Mesendoderm (in vitro differentiated cells): ENCODE measurements at regions not wholly inside any gene's neighbourhood (a gene's known extent, or its start where the extent isn't known, plus 50 kb on each side); places are given as distances from the start of the nearest gene placed in this dataset. TPM values are rescaled to one million over a fixed set of nuclear protein-coding genes. Genes with fewer than 3 reads are reported as not detected.
A peak's percentile ranks its signal among the peaks of the same experiment; 100 is the strongest.

Experiments used
- DNase-seq: peaks from one replicate; pipeline ENCODE4 v3.0.0; 2013
- H2AK5ac ChIP-seq: 2 replicates; pipeline ENCODE4 v1.6.1; 2013; ENCODE audit warnings: low read length, inconsistent platforms
- H2BK120ac ChIP-seq: 2 replicates; pipeline ENCODE4 v1.6.1; 2013; ENCODE audit warnings: low read depth, mild to moderate bottlenecking, low read length, moderate library complexity, mixed read lengths
- H2BK15ac ChIP-seq: replicated peaks from 2 replicates; pipeline ENCODE4 v1.6.1; 2013; ENCODE audit warnings: low read depth, mild to moderate bottlenecking, moderate library complexity
- H2BK5ac ChIP-seq: 2 replicates; pipeline ENCODE4 v1.6.1; 2013; ENCODE audit warnings: low read length, inconsistent platforms
- H3K18ac ChIP-seq: 2 replicates; pipeline ENCODE4 v1.6.1; 2013; ENCODE audit warnings: mild to moderate bottlenecking, low read length, mixed read lengths
- H3K23ac ChIP-seq: one replicate; pipeline ENCODE4 v1.6.1; 2013; ENCODE audit warnings: low read length
- H3K27ac ChIP-seq: 2 replicates; pipeline ENCODE4 v1.5.1; 2013; ENCODE audit warnings: low read depth, mild to moderate bottlenecking, inconsistent platforms, low read length, moderate library complexity
- H3K27me3 ChIP-seq: 2 replicates; pipeline ENCODE4 v1.6.1; 2013; ENCODE audit warnings: low read length, control low read depth, mild to moderate bottlenecking, inconsistent platforms; ENCODE audit not compliant: insufficient read depth, poor library complexity
- H3K36me3 ChIP-seq: 2 replicates; pipeline ENCODE4 v1.6.1; 2013; ENCODE audit warnings: low read length, inconsistent platforms; ENCODE audit not compliant: control insufficient read depth, insufficient read depth
- H3K4ac ChIP-seq: one replicate; pipeline ENCODE4 v1.6.1; 2013; ENCODE audit warnings: low read depth, mild to moderate bottlenecking, low read length, moderate library complexity
- H3K4me1 ChIP-seq: 2 replicates; pipeline ENCODE4 v1.6.1; 2013; ENCODE audit warnings: low read depth, low read length, inconsistent platforms; ENCODE audit not compliant: control insufficient read depth
- H3K4me2 ChIP-seq: 2 replicates; pipeline ENCODE4 v1.6.1; 2013; ENCODE audit warnings: low read length
- H3K4me3 ChIP-seq: 2 replicates; pipeline ENCODE4 v1.5.1; 2013; ENCODE audit warnings: mild to moderate bottlenecking, low read length
- H3K56ac ChIP-seq: one replicate; pipeline ENCODE4 v1.6.1; 2013; ENCODE audit warnings: low read length
- H3K79me1 ChIP-seq: 2 replicates; pipeline ENCODE4 v1.6.1; 2013; ENCODE audit warnings: low read length, inconsistent platforms
- H3K79me2 ChIP-seq: 2 replicates; pipeline ENCODE4 v1.6.1; 2013; ENCODE audit warnings: mild to moderate bottlenecking, low read length; ENCODE audit not compliant: control insufficient read depth, insufficient read depth
- H3K9ac ChIP-seq: 2 replicates; pipeline ENCODE4 v1.6.1; 2013; ENCODE audit warnings: low read length, inconsistent platforms
- H4K5ac ChIP-seq: one replicate; pipeline ENCODE4 v1.6.1; 2013; ENCODE audit warnings: low read length
- H4K8ac ChIP-seq: one replicate; pipeline ENCODE4 v1.6.1; 2013; ENCODE audit warnings: low read depth, mild to moderate bottlenecking, control low read depth, low read length, moderate library complexity
- WGBS: extraction: QIAGEN DNeasy Blood & Tissue Kit; methylation state at CpG from one replicate; pipeline ENCODE4 v1.1.7; 2013; ENCODE audit warnings: low lambda C conversion rate, missing lambda C conversion rate; ENCODE audit not compliant: insufficient coverage; ENCODE audit errors: extremely low coverage; 5-methylcytosine and 5-hydroxymethylcytosine counted together
- small RNA-seq: library from polyadenylated mRNA; stranded (forward); fragments of <200 nt; extraction: miRNeasy Mini kit (QIAGEN cat#:217004); gene quantifications from one replicate; pipeline ENCODE3, GENCODE V24; 2013; ENCODE audit not compliant: insufficient read depth

DNA sequence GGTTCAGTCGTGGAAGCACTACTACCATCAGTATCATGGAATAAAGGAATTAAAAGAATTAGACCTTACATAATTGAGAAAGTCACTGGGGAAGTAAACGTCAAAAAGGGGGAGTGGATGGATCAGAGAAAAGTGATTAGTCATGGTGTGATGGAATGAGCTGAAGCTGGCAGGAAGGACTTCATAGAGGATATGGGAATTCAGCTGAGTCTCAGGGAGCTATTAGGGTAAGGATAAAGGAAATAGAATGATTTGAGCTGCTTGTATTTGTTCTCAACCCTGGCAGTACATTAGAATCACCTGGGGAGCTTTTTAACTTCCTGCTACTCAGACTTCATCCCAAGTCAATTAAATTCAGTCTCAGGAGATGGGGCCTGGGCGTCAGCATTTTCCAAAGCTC is 53.4 kb upstream of the SETBP1 start:
- DNase-seq = peak; percentile 45
- Histone ChIP-seq H3K79me1 (no peaks in the 10 kb centered on the region), H3K4me2 (no peak overlapping the region), H2BK15ac (no peak overlapping the region), H3K4me3 (no peak overlapping the region), H3K18ac (peak overlapping the region; percentile 69), H2AK5ac (no peak overlapping the region), H3K36me3 (no peaks in the 10 kb centered on the region), H3K79me2 (no peaks in the 10 kb centered on the region), H4K8ac (no peak overlapping the region), H2BK5ac (no peak overlapping the region), H3K4me1 (peaks cover 9% of the 10 kb centered on the region), H3K9ac (no peak overlapping the region), H3K56ac (no peak overlapping the region), H3K27ac (no peak overlapping the region), H4K5ac (no peak overlapping the region), H3K4ac (no peak overlapping the region), H3K23ac (no peak overlapping the region), H2BK120ac (no peak overlapping the region), H3K27me3 (no peaks in the 10 kb centered on the region)
- no CpG with 5 or more reads among the region's 3 CpGs for WGBS

DNA sequence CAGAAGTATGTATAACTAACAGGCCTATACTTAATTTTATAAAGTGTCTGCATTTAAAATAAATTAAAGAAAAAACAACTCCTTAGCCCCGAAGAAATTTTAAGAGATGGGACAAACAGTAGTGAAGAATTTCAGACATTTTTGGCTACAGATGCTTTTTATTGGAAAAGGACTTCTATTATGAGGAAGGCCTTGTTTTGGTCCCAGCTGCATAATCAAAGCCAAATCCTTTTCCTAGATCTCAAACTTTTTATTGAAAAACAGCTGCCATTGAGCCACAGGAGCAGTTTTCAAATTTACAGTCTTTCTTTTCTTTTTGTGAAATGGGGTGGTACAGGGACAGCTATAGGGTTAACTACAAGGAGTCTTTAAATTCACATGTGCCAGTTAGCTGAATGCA is 51.3 kb upstream of the SETBP1 start:
- no peak overlapping the region for H4K8ac ChIP-seq
- H2AK5ac ChIP-seq = no peak overlapping the region
- no peaks in the 10 kb centered on the region for H3K79me2 ChIP-seq
- no peak overlapping the region for H2BK120ac ChIP-seq
- peaks cover 9% of the 10 kb centered on the region for H3K4me1 ChIP-seq
- no peak overlapping the region for H3K27ac ChIP-seq
- H3K4me2 ChIP-seq = no peak overlapping the region
- no peak for DNase-seq
- no peak overlapping the region for H3K18ac ChIP-seq
- H3K9ac ChIP-seq = no peak overlapping the region
- no peaks in the 10 kb centered on the region for H3K36me3 ChIP-seq
- H3K27me3 ChIP-seq = no peaks in the 10 kb centered on the region
- no peak overlapping the region for H3K56ac ChIP-seq
- H3K79me1 ChIP-seq = no peaks in the 10 kb centered on the region
- no peak overlapping the region for H2BK15ac ChIP-seq
- H4K5ac ChIP-seq = no peak overlapping the region
- H2BK5ac ChIP-seq = no peak overlapping the region
- no CpG with 5 or more reads among the region's 1 CpG for WGBS
- H3K23ac ChIP-seq = no peak overlapping the region
- no peak overlapping the region for H3K4me3 ChIP-seq
- H3K4ac ChIP-seq = no peak overlapping the region

DNA sequence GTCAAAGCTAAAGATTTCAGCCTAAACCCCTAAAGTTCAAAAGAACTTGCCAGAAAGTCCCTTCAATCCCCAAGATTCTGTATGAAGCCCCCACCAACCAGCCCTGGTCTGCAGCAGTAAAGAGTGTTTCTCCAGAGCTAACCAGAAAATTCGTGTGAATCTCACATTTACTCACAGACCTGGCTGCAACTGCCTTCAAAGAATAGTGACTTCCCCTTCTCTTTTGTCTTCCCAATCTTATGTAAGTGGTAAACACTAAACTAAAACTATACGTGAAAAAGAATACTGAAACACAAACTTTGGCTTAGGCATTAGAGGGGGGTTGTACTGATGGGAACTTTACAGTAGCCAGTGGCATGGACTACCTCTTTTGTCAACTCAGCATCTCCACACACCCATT is 50.6 kb upstream of the SETBP1 start:
- Histone ChIP-seq H2AK5ac (no peak overlapping the region), H2BK15ac (no peak overlapping the region), H3K27ac (no peak overlapping the region), H2BK120ac (no peak overlapping the region), H3K56ac (no peak overlapping the region), H3K79me1 (no peaks in the 10 kb centered on the region), H3K4ac (no peak overlapping the region), H4K5ac (no peak overlapping the region), H3K9ac (no peak overlapping the region), H3K79me2 (no peaks in the 10 kb centered on the region), H3K18ac (no peak overlapping the region), H3K27me3 (no peaks in the 10 kb centered on the region), H3K4me2 (no peak overlapping the region), H2BK5ac (no peak overlapping the region), H3K4me3 (no peak overlapping the region), H3K4me1 (peaks cover 9% of the 10 kb centered on the region), H4K8ac (no peak overlapping the region), H3K36me3 (no peaks in the 10 kb centered on the region), H3K23ac (no peak overlapping the region)
- no peak for DNase-seq
- WGBS = no CpG with 5 or more reads among the region's 2 CpGs

Small RNA genes lying in the stretch of these regions (small RNA-seq; reads per million reads assigned to genes)
- gene RNA5SP455 = not detected
